HepG2 (cell line): ENCODE measurements at regions not wholly inside any gene's neighbourhood (a gene's known extent, or its start where the extent isn't known, plus 50 kb on each side); places are given as distances from the start of the nearest gene placed in this dataset.

Source experiments
- CEBPB ChIP-seq: IDR thresholded peaks from 2 replicates; pipeline ENCODE4 v1.6.1; 2011; ENCODE audit warnings: low read depth, low read length, improper control_type of control experiment, borderline replicate concordance
- FOXO1 ChIP-seq: sonication (generic); formaldehyde crosslinking; IDR thresholded peaks from 2 replicates; pipeline ENCODE4 v1.4.0; 2020; ENCODE audit warnings: missing genetic modification reagents
- KLF9 ChIP-seq: IDR thresholded peaks from 2 replicates; pipeline ENCODE4 v1.6.1; 2016; ENCODE audit warnings: low read depth
- SETDB1 ChIP-seq: sonication (generic); formaldehyde crosslinking; IDR thresholded peaks from 2 replicates; pipeline ENCODE4 v1.5.1; 2020; ENCODE audit warnings: missing genetic modification reagents, mild to moderate bottlenecking, borderline replicate concordance
- SOX13 ChIP-seq, 3 experiments: fragments of 450-650 bp in 1 of 3; sonication (generic) in 1 of 3; formaldehyde crosslinking in 1 of 3; IDR thresholded peaks in 2 of 3; conservative IDR thresholded peaks in 1 of 3; 2 replicates each; pipeline versions ENCODE4 v1.5.0 to v1.6.1; 2016 to 2020; ENCODE audit warnings: antibody characterized with exemption in 1 of 3, mild to moderate bottlenecking in 1 of 3, missing compliant biosample characterization in 1 of 3, missing genetic modification reagents in 1 of 3, moderate library complexity in 1 of 3
- ZFP36 ChIP-seq: fragments of 150-350 bp; IDR thresholded peaks from 2 replicates; pipeline ENCODE4 v1.6.1; 2018; ENCODE audit warnings: borderline replicate concordance, low read length, low read depth; ENCODE audit not compliant: partially characterized antibody
- ZNF180 ChIP-seq: sonication (generic); formaldehyde crosslinking; IDR thresholded peaks from 2 replicates; pipeline ENCODE4 v1.4.0; 2020; ENCODE audit warnings: low read depth, missing genetic modification reagents, borderline replicate concordance
- ZNF3 ChIP-seq: IDR thresholded peaks from 2 replicates; pipeline ENCODE4 v1.7.0; 2017; ENCODE audit warnings: inconsistent platforms
- TF ChIP-seq, protein P1 (sequence below): sonication (generic); formaldehyde crosslinking; IDR thresholded peaks from 2 replicates; pipeline ENCODE4 v1.4.0; 2020; ENCODE audit warnings: missing genetic modification reagents
- TF ChIP-seq, protein P2 (sequence below): sonication (generic); formaldehyde crosslinking; IDR thresholded peaks from 2 replicates; pipeline ENCODE4 v1.8.0; 2022; ENCODE audit warnings: missing genetic modification reagents, mild to moderate bottlenecking, inconsistent platforms, borderline replicate concordance
- TF ChIP-seq, protein P3 (sequence below), 2 experiments: sonication (generic) in 1 of 2; formaldehyde crosslinking in 1 of 2; IDR thresholded peaks; 2 replicates each; pipeline versions ENCODE4 v1.4.0 to v1.6.1; 2018 to 2020; ENCODE audit warnings: missing genetic modification reagents in 2 of 2, borderline replicate concordance in 1 of 2, low read depth in 1 of 2, mild to moderate bottlenecking in 1 of 2, missing biosample characterization in 1 of 2
- TF ChIP-seq, protein P4 (sequence below): sonication (generic); formaldehyde crosslinking; IDR thresholded peaks from 2 replicates; pipeline ENCODE4 v1.5.1; 2020; ENCODE audit warnings: mild to moderate bottlenecking, missing genetic modification reagents, moderate library complexity
- TF ChIP-seq, protein P5 (sequence below): sonication (generic); formaldehyde crosslinking; IDR thresholded peaks from 2 replicates; pipeline ENCODE4 v1.5.0; 2020; ENCODE audit warnings: mild to moderate bottlenecking, missing genetic modification reagents, moderate library complexity
- TF ChIP-seq, protein P6 (sequence below): sonication (generic); formaldehyde crosslinking; IDR thresholded peaks from 2 replicates; pipeline ENCODE4 v1.4.0; 2020; ENCODE audit warnings: low read depth, missing genetic modification reagents

DNA sequence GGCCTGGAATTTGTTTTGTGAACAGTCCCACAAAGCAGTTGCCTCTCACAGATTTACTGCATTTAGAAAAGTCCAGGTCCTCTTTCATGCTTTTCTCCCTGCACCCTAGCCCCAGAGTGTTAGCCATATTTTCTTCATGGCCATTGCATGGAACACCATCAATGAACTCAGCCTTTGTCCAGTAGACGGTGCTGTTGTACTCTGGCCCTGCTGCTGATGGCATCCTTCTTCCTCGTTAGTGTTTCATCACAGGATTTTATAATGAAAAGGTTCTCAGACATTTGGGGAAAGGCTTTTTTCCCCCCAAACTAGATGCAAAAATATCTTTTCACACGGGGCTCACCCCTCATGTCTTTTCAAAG is 93.0 kb upstream of the SLC25A13 start (continued):
- TF ChIP-seq SOX13 (IDR thresholded peaks at IDR 0.05) (no peak), SOX13 (CRISPR knock-in tag; conservative IDR thresholded peaks at IDR 0.05 in 1 of 2, IDR thresholded peaks at IDR 0.05 in 1 of 2) (no peak; a peak in 1 of 4 replicates), SETDB1 (CRISPR knock-in tag) (no peak), ZNF180 (no peak), ZFP36 (no peak), CEBPB (no peak), KLF9 (CRISPR knock-in tag) (no peak), FOXO1 (CRISPR knock-in tag) (0 out of 2 replicates have a peak, but pooled peaks have one; percentile 16), ZNF3 (CRISPR knock-in tag) (no peak)
- TF ChIP-seq, protein P1, sequence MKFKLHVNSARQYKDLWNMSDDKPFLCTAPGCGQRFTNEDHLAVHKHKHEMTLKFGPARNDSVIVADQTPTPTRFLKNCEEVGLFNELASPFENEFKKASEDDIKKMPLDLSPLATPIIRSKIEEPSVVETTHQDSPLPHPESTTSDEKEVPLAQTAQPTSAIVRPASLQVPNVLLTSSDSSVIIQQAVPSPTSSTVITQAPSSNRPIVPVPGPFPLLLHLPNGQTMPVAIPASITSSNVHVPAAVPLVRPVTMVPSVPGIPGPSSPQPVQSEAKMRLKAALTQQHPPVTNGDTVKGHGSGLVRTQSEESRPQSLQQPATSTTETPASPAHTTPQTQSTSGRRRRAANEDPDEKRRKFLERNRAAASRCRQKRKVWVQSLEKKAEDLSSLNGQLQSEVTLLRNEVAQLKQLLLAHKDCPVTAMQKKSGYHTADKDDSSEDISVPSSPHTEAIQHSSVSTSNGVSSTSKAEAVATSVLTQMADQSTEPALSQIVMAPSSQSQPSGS (CRISPR knock-in tag): 0 out of 2 replicates have a peak, but pooled peaks have one; percentile 17
- TF ChIP-seq, protein P2, sequence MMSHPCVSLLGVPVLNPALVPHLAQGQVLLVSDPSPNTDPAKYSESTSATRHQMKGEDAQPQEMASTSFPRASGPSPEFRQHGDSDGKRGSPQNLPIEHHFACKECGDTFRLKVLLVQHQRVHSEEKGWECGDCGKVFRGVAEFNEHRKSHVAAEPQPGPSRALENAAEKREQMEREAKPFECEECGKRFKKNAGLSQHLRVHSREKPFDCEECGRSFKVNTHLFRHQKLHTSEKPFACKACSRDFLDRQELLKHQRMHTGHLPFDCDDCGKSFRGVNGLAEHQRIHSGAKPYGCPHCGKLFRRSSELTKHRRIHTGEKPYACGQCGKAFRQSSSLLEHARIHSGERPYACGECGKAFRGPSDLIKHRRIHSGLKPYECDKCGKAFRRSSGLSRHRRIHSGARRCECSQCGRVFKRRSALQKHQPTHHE (CRISPR knock-in tag): no peak
- TF ChIP-seq, protein P3, sequence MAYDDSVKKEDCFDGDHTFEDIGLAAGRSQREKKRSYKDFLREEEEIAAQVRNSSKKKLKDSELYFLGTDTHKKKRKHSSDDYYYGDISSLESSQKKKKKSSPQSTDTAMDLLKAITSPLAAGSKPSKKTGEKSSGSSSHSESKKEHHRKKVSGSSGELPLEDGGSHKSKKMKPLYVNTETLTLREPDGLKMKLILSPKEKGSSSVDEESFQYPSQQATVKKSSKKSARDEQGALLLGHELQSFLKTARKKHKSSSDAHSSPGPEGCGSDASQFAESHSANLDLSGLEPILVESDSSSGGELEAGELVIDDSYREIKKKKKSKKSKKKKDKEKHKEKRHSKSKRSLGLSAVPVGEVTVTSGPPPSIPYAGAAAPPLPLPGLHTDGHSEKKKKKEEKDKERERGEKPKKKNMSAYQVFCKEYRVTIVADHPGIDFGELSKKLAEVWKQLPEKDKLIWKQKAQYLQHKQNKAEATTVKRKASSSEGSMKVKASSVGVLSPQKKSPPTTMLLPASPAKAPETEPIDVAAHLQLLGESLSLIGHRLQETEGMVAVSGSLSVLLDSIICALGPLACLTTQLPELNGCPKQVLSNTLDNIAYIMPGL (CRISPR knock-in tag; IDR thresholded peaks at IDR 0.05; ENCODE audit: borderline replicate concordance in 1 of 2, low read depth in 1 of 2): 0 out of 4 replicates have a peak, but pooled peaks of 1 of the 2 experiments have one; percentile 13
- TF ChIP-seq, protein P4, sequence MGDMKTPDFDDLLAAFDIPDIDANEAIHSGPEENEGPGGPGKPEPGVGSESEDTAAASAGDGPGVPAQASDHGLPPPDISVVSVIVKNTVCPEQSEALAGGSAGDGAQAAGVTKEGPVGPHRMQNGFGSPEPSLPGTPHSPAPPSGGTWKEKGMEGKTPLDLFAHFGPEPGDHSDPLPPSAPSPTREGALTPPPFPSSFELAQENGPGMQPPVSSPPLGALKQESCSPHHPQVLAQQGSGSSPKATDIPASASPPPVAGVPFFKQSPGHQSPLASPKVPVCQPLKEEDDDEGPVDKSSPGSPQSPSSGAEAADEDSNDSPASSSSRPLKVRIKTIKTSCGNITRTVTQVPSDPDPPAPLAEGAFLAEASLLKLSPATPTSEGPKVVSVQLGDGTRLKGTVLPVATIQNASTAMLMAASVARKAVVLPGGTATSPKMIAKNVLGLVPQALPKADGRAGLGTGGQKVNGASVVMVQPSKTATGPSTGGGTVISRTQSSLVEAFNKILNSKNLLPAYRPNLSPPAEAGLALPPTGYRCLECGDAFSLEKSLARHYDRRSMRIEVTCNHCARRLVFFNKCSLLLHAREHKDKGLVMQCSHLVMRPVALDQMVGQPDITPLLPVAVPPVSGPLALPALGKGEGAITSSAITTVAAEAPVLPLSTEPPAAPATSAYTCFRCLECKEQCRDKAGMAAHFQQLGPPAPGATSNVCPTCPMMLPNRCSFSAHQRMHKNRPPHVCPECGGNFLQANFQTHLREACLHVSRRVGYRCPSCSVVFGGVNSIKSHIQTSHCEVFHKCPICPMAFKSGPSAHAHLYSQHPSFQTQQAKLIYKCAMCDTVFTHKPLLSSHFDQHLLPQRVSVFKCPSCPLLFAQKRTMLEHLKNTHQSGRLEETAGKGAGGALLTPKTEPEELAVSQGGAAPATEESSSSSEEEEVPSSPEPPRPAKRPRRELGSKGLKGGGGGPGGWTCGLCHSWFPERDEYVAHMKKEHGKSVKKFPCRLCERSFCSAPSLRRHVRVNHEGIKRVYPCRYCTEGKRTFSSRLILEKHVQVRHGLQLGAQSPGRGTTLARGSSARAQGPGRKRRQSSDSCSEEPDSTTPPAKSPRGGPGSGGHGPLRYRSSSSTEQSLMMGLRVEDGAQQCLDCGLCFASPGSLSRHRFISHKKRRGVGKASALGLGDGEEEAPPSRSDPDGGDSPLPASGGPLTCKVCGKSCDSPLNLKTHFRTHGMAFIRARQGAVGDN: no peak
- TF ChIP-seq, protein P5, sequence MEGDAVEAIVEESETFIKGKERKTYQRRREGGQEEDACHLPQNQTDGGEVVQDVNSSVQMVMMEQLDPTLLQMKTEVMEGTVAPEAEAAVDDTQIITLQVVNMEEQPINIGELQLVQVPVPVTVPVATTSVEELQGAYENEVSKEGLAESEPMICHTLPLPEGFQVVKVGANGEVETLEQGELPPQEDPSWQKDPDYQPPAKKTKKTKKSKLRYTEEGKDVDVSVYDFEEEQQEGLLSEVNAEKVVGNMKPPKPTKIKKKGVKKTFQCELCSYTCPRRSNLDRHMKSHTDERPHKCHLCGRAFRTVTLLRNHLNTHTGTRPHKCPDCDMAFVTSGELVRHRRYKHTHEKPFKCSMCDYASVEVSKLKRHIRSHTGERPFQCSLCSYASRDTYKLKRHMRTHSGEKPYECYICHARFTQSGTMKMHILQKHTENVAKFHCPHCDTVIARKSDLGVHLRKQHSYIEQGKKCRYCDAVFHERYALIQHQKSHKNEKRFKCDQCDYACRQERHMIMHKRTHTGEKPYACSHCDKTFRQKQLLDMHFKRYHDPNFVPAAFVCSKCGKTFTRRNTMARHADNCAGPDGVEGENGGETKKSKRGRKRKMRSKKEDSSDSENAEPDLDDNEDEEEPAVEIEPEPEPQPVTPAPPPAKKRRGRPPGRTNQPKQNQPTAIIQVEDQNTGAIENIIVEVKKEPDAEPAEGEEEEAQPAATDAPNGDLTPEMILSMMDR (CRISPR knock-in tag): peak; percentile 92
- TF ChIP-seq, protein P6, sequence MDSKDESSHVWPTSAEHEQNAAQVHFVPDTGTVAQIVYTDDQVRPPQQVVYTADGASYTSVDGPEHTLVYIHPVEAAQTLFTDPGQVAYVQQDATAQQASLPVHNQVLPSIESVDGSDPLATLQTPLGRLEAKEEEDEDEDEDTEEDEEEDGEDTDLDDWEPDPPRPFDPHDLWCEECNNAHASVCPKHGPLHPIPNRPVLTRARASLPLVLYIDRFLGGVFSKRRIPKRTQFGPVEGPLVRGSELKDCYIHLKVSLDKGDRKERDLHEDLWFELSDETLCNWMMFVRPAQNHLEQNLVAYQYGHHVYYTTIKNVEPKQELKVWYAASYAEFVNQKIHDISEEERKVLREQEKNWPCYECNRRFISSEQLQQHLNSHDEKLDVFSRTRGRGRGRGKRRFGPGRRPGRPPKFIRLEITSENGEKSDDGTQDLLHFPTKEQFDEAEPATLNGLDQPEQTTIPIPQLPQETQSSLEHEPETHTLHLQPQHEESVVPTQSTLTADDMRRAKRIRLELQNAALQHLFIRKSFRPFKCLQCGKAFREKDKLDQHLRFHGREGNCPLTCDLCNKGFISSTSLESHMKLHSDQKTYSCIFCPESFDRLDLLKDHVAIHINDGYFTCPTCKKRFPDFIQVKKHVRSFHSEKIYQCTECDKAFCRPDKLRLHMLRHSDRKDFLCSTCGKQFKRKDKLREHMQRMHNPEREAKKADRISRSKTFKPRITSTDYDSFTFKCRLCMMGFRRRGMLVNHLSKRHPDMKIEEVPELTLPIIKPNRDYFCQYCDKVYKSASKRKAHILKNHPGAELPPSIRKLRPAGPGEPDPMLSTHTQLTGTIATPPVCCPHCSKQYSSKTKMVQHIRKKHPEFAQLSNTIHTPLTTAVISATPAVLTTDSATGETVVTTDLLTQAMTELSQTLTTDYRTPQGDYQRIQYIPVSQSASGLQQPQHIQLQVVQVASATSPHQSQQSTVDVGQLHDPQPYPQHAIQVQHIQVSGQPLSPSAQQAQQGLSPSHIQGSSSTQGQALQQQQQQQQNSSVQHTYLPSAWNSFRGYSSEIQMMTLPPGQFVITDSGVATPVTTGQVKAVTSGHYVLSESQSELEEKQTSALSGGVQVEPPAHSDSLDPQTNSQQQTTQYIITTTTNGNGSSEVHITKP: no peak
